ENCODE measurements at regions not wholly inside any gene's neighbourhood (a gene's known extent, or its start where the extent isn't known, plus 50 kb on each side); places are given as distances from the start of the nearest gene placed in this dataset.

GRCh38 chr7:144987686-144988085 is 151.8 kb upstream of the TPK1 start:
- WGBS (ENCODE audit: insufficient coverage, low coverage, missing lambda C conversion rate): 0% methylated on average over 1 of the region's 1 CpG

GRCh38 chr7:144982133-144982532 is 146.3 kb upstream of the TPK1 start:
- FAIRE-seq: no peak
- no peak overlapping the region for H3K9ac ChIP-seq (ENCODE audit: insufficient read depth in 1 of 2, low read depth in 2 of 2, low read length in 2 of 2)
- TF ChIP-seq, protein P1, sequence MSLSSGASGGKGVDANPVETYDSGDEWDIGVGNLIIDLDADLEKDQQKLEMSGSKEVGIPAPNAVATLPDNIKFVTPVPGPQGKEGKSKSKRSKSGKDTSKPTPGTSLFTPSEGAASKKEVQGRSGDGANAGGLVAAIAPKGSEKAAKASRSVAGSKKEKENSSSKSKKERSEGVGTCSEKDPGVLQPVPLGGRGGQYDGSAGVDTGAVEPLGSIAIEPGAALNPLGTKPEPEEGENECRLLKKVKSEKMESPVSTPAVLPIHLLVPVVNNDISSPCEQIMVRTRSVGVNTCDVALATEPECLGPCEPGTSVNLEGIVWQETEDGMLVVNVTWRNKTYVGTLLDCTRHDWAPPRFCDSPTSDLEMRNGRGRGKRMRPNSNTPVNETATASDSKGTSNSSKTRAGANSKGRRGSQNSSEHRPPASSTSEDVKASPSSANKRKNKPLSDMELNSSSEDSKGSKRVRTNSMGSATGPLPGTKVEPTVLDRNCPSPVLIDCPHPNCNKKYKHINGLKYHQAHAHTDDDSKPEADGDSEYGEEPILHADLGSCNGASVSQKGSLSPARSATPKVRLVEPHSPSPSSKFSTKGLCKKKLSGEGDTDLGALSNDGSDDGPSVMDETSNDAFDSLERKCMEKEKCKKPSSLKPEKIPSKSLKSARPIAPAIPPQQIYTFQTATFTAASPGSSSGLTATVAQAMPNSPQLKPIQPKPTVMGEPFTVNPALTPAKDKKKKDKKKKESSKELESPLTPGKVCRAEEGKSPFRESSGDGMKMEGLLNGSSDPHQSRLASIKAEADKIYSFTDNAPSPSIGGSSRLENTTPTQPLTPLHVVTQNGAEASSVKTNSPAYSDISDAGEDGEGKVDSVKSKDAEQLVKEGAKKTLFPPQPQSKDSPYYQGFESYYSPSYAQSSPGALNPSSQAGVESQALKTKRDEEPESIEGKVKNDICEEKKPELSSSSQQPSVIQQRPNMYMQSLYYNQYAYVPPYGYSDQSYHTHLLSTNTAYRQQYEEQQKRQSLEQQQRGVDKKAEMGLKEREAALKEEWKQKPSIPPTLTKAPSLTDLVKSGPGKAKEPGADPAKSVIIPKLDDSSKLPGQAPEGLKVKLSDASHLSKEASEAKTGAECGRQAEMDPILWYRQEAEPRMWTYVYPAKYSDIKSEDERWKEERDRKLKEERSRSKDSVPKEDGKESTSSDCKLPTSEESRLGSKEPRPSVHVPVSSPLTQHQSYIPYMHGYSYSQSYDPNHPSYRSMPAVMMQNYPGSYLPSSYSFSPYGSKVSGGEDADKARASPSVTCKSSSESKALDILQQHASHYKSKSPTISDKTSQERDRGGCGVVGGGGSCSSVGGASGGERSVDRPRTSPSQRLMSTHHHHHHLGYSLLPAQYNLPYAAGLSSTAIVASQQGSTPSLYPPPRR (CRISPR knock-in tag; IDR thresholded peaks at IDR 0.05; ENCODE audit: borderline replicate concordance): no peak
- TF ChIP-seq, protein P2, sequence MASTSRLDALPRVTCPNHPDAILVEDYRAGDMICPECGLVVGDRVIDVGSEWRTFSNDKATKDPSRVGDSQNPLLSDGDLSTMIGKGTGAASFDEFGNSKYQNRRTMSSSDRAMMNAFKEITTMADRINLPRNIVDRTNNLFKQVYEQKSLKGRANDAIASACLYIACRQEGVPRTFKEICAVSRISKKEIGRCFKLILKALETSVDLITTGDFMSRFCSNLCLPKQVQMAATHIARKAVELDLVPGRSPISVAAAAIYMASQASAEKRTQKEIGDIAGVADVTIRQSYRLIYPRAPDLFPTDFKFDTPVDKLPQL (IDR thresholded peaks at IDR 0.05; ENCODE audit: extremely low read depth, insufficient read length): no peak

More at GRCh38 chr7:144987686-144988085, 151.8 kb upstream of the TPK1 start:
- Histone ChIP-seq H3K79me2 (ENCODE audit: control insufficient read depth, insufficient read depth, low read length) (no peaks in the 10 kb centered on the region), H3K27ac (ENCODE audit: extremely low read depth, low read depth, low read length) (no peak overlapping the region), H3K9me1 (ENCODE audit: control insufficient read depth, insufficient read depth, low read length) (no peaks in the 10 kb centered on the region), H3K4me3 (no peak overlapping the region), H3K36me3 (ENCODE audit: control insufficient read depth, insufficient read depth, low read length) (no peaks in the 10 kb centered on the region), H3K27me3 (ENCODE audit: control insufficient read depth in 2 of 2, insufficient read depth in 2 of 2, low read length in 2 of 2) (no peaks in the 10 kb centered on the region), H3K4me1 (replicated peaks in 1 of 2; ENCODE audit: control insufficient read depth in 2 of 2, insufficient read depth in 2 of 2, low read length in 2 of 2) (no peaks in the 10 kb centered on the region), H2AFZ (ENCODE audit: low read depth, low read length) (no peak overlapping the region), H3K4me2 (ENCODE audit: insufficient read depth, low read length) (no peak overlapping the region), H3K9ac (ENCODE audit: insufficient read depth in 1 of 2, low read depth in 2 of 2, low read length in 2 of 2) (no peak overlapping the region), H4K20me1 (replicated peaks; ENCODE audit: control insufficient read depth, insufficient read depth, low read length) (no peaks in the 10 kb centered on the region), H3K9me3 (replicated peaks; ENCODE audit: control insufficient read depth, insufficient read depth, low read depth, low read length) (0 out of 2 replicates have a peak, but pooled peaks cover 2% of the 10 kb centered on the region)
- TF ChIP-seq HDAC2 (IDR thresholded peaks at IDR 0.05) (no peak), DDX20 (tag; IDR thresholded peaks at IDR 0.05; ENCODE audit: low read depth) (no peak), CREBBP (IDR thresholded peaks at IDR 0.05; ENCODE audit: low read depth, low read length) (no peak), CSDE1 (IDR thresholded peaks at IDR 0.05) (no peak), ZNF146 (CRISPR knock-in tag; IDR thresholded peaks at IDR 0.05; ENCODE audit: unreplicated experiment) (no peak), EZH2 (IDR thresholded peaks at IDR 0.05; ENCODE audit: borderline replicate concordance, low read depth, low read length) (no peak), NCOA2 (IDR thresholded peaks at IDR 0.05; ENCODE audit: partially characterized antibody in 2 of 2) (no peak), FOS (IDR thresholded peaks at IDR 0.05; ENCODE audit: extremely low read depth, insufficient read length) (no peak), FOXJ2 (tag; IDR thresholded peaks at IDR 0.05) (no peak), RAD21 (CRISPR knock-in tag; conservative IDR thresholded peaks at IDR 0.05 in 1 of 2, IDR thresholded peaks at IDR 0.05 in 1 of 2) (no peak), HNRNPUL1 (IDR thresholded peaks at IDR 0.05; ENCODE audit: low read length) (no peak), ZC3H4 (CRISPR knock-in tag; IDR thresholded peaks at IDR 0.05; ENCODE audit: borderline replicate concordance) (no peak), DPF2 (IDR thresholded peaks at IDR 0.05) (no peak), ZNF239 (CRISPR knock-in tag; IDR thresholded peaks at IDR 0.05) (no peak), TFAM (CRISPR knock-in tag; conservative IDR thresholded peaks at IDR 0.05) (no peak), NR2F6 (CRISPR knock-in tag; IDR thresholded peaks at IDR 0.05) (no peak), ZNF384 (IDR thresholded peaks at IDR 0.05; ENCODE audit: low read depth, low read length) (no peak), SIN3A (IDR thresholded peaks at IDR 0.05; ENCODE audit: borderline replicate concordance in 2 of 2, control insufficient read depth in 1 of 2, low read depth in 2 of 2, low read length in 2 of 2) (no peak), BDP1 (IDR thresholded peaks at IDR 0.05; ENCODE audit: insufficient read depth, insufficient read length) (no peak)
- ChIA-PET POLR2A (interaction anchor here (0.5 kb wide), 1 partner anchor 135 kb away, joined by 3 read pairs; no protein-coding TSS in a partner anchor), CTCF (ENCODE audit: low intra/inter-chr PET ratio) (no interaction called here)
- BruUV-seq (replicated peaks): no TSS peak
- intact Hi-C loops (cut with micrococcal nuclease) (no loop called here), in situ Hi-C loops (cut with MboI) (no loop called here)
- FAIRE-seq (no peak), ATAC-seq (no peak), DNase-seq (ENCODE audit: extremely low read depth in 1 of 4, low spot score in 3 of 4) (no peak)

More at GRCh38 chr7:144982133-144982532, 146.3 kb upstream of the TPK1 start:
- no peaks in the 10 kb centered on the region for H3K36me3 ChIP-seq (ENCODE audit: control insufficient read depth, insufficient read depth, low read length)
- ATAC-seq (no peak), DNase-seq (ENCODE audit: extremely low read depth in 1 of 4, low spot score in 3 of 4) (no peak)
- no peaks in the 10 kb centered on the region for H3K79me2 ChIP-seq (ENCODE audit: control insufficient read depth, insufficient read depth, low read length)
- ChIA-PET POLR2A (no interaction called here), CTCF (ENCODE audit: low intra/inter-chr PET ratio) (no interaction called here)
- no peaks in the 10 kb centered on the region; the same call in 1 of the 2 replicates for H3K9me3 ChIP-seq (replicated peaks; ENCODE audit: control insufficient read depth, insufficient read depth, low read depth, low read length)
- no peaks in the 10 kb centered on the region for H3K27me3 ChIP-seq (ENCODE audit: control insufficient read depth in 2 of 2, insufficient read depth in 2 of 2, low read length in 2 of 2)
- H3K27ac ChIP-seq (ENCODE audit: extremely low read depth, low read depth, low read length): no peak overlapping the region
- no TSS peak for BruUV-seq (replicated peaks)
- intact Hi-C loops (cut with micrococcal nuclease): no loop called here
- no peaks in the 10 kb centered on the region for H3K4me1 ChIP-seq (replicated peaks in 1 of 2; ENCODE audit: control insufficient read depth in 2 of 2, insufficient read depth in 2 of 2, low read length in 2 of 2)
- H3K4me2 ChIP-seq (ENCODE audit: insufficient read depth, low read length): no peak overlapping the region
- no peak overlapping the region for H3K4me3 ChIP-seq
- no peak overlapping the region for H2AFZ ChIP-seq (ENCODE audit: low read depth, low read length)
- H4K20me1 ChIP-seq (replicated peaks; ENCODE audit: control insufficient read depth, insufficient read depth, low read length): no peaks in the 10 kb centered on the region
- in situ Hi-C loops (cut with MboI): no loop called here
- H3K9me1 ChIP-seq (ENCODE audit: control insufficient read depth, insufficient read depth, low read length): no peaks in the 10 kb centered on the region
- 0% methylated on average over 1 of the region's 1 CpG for WGBS (ENCODE audit: insufficient coverage, low coverage, missing lambda C conversion rate)

All from K562 (cell line).